ENCODE measurements at regions not wholly inside any gene's neighbourhood (a gene's known extent, or its start where the extent isn't known, plus 50 kb on each side); places are given as distances from the start of the nearest gene placed in this dataset.

- H3K36me3 ChIP-seq: no peaks in the 10 kb centered on the region
- TF ChIP-seq CTCF (IDR thresholded peaks at IDR 0.05): no peak
- intact Hi-C loops (cut with DNase I): no loop called here
Measured at GRCh38 chr10:83817797-83818196, 321.5 kb upstream of the GHITM start.

GRCh38 chr10:83819609-83820008 lies 319.7 kb upstream of the GHITM start:
- no peak for DNase-seq
- no peaks in the 10 kb centered on the region for H3K9me3 ChIP-seq
- intact Hi-C loops (cut with DNase I): no loop called here
- no peaks in the 10 kb centered on the region for H3K36me3 ChIP-seq
- H3K27me3 ChIP-seq: no peaks in the 10 kb centered on the region
- TF ChIP-seq CTCF (IDR thresholded peaks at IDR 0.05): no peak
- H3K4me1 ChIP-seq: no peaks in the 10 kb centered on the region
- no peak for ATAC-seq
- H3K27ac ChIP-seq: no peak overlapping the region
- no peak overlapping the region for H3K4me3 ChIP-seq

More at GRCh38 chr10:83817797-83818196, 321.5 kb upstream of the GHITM start:
- H3K4me3 ChIP-seq: no peak overlapping the region
- ATAC-seq (no peak), DNase-seq (no peak)
- no peak overlapping the region for H3K27ac ChIP-seq
- H3K27me3 ChIP-seq: no peaks in the 10 kb centered on the region
- no peaks in the 10 kb centered on the region for H3K9me3 ChIP-seq
- H3K4me1 ChIP-seq: no peaks in the 10 kb centered on the region

GRCh38 chr10:83820033-83820432 lies 319.3 kb upstream of the GHITM start:
- Histone ChIP-seq H3K36me3 (no peaks in the 10 kb centered on the region), H3K4me1 (no peaks in the 10 kb centered on the region), H3K4me3 (no peak overlapping the region), H3K27ac (no peak overlapping the region), H3K27me3 (no peaks in the 10 kb centered on the region), H3K9me3 (no peaks in the 10 kb centered on the region)
- no peak for TF ChIP-seq CTCF (IDR thresholded peaks at IDR 0.05)
- intact Hi-C loops (cut with DNase I): no loop called here
- DNase-seq (peak in 2 of 4 donors; percentile 64 to 75), ATAC-seq (peak; percentile 33)

GRCh38 chr10:83824099-83824498 lies 315.2 kb upstream of the GHITM start:
- no peak for TF ChIP-seq CTCF (IDR thresholded peaks at IDR 0.05)
- H3K27me3 ChIP-seq: no peaks in the 10 kb centered on the region
- H3K9me3 ChIP-seq: no peaks in the 10 kb centered on the region
- no peak overlapping the region for H3K4me3 ChIP-seq
- H3K27ac ChIP-seq: no peak overlapping the region
- ATAC-seq (no peak), DNase-seq (no peak)
- H3K4me1 ChIP-seq: no peaks in the 10 kb centered on the region
- no peaks in the 10 kb centered on the region for H3K36me3 ChIP-seq
- intact Hi-C loops (cut with DNase I): no loop called here

GRCh38 chr10:83834096-83834495 lies 305.2 kb upstream of the GHITM start:
- Histone ChIP-seq H3K36me3 (no peaks in the 10 kb centered on the region), H3K27ac (no peak overlapping the region), H3K4me1 (no peaks in the 10 kb centered on the region), H3K4me3 (no peak overlapping the region), H3K27me3 (no peaks in the 10 kb centered on the region), H3K9me3 (no peaks in the 10 kb centered on the region)
- intact Hi-C loops (cut with DNase I): no loop called here
- ATAC-seq: no peak
- TF ChIP-seq CTCF (IDR thresholded peaks at IDR 0.05): no peak
- no peak for DNase-seq
